ENCODE measurements at regions not wholly inside any gene's neighbourhood (a gene's known extent, or its start where the extent isn't known, plus 50 kb on each side); places are given as distances from the start of the nearest gene placed in this dataset.

DNA sequence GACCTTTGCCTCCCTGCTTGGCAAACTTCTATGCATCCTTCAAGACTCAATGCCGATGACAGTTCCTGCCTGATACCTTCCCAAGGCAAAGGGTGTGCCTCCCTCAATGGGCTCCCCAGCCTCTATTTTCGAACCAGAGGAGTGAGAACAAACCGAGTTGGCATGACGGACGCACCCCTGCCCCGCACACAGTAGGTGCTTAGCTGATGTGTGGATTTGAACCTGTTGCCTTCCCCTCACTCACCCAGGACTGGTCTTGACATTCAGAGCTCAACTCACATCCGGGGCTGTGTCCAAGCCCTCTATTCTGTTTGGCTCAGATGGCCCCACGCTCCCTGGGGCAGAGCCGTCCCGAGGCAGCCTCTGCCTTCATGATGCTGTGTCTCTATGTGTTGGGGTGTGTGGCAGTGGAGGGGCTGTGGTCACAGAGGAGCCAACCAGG is 52.2 kb upstream of the SLC6A11 start:
- no peak for DNase-seq (ENCODE audit: low spot score)

DNA sequence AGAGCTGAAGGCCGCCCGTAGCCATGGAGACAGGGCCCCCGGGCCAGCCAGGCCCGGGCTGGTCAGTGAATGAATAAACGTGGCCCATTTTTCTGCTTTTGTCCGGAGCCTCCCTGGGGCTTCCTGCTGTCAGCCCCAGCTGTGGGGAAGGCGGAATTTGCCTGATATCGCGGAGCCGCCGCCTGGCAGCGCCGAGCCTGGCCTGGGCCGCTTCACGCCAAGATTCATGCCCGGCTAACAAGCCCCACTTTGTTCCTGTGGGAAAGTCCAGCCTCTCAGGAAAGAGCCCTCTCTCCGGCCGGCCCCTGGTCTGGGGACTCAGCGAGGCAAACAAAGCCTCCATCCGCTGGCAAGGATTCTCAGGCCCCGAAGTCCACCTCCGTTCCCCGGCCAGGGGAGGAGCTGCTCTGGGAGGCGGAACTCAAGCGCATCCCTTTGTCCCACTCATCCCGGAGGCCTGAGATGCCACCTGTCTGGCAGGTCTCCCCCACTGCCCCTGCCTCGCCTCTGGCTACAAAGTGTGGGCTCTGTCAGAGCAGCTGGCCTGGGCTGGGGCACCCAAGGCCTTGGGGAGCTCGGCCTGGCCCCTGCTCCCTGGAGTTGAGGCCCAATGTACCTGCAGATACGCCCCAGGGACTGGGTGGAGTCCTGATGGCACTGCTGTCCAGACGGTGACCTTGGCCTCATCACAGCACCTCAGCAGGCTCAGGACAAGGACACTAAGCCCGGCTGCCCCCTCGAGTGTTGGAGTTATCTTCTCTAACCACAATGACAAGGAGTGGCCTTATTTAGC is 51.6 kb upstream of the SLC6A11 start:
- no peak for DNase-seq (ENCODE audit: low spot score)

DNA sequence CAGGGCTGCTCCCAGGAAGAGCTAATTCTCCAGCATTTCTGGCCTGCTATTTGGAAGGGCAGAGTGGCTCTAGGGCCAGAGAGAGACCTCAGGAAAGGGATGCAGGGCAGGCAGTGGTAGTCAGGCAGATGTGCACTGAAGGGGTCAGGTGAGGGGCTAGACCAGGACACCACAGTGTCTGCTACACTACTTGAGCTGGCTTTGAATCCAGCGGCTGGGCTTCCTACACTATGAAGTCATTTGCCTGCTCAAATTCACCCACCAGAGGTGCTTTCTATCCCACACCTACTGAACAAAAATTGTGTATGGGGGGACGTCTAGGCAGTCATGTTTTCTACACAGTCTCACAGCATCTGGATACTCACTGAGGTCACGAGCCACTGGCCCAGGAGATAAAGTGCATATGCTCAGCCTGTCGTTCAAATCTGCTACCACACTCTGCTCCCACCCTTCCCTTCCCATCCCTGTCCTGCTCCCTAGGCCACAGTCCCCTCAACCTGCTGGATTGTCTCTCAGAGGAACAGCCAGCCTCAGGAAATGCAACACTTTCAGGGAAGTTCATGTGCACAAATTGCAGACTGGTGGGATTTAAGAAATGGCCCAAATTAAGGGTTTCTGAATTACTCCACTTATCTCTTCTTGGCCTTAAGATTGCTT is 49.9 kb upstream of the SLC6A11 start:
- DNase-seq (ENCODE audit: low spot score): no peak
